GM06990 (cell line): ENCODE measurements at regions not wholly inside any gene's neighbourhood (a gene's known extent, or its start where the extent isn't known, plus 50 kb on each side); places are given as distances from the start of the nearest gene placed in this dataset.

Source experiments
- DNase-seq: peaks from one replicate; pipeline ENCODE4 v3.0.0-alpha.2; 2011; ENCODE audit not compliant: insufficient read length; ENCODE audit errors: extremely low read depth
- H3K27me3 ChIP-seq: replicated peaks from 2 replicates; pipeline ENCODE4 v1.6.0; 2011; ENCODE audit warnings: low read length; ENCODE audit not compliant: control insufficient read depth, insufficient read depth
- H3K36me3 ChIP-seq: 2 replicates; pipeline ENCODE4 v1.5.1; 2011; ENCODE audit warnings: low read length; ENCODE audit not compliant: control insufficient read depth, insufficient read depth
- H3K4me3 ChIP-seq: replicated peaks from 2 replicates; pipeline ENCODE4 v1.5.1; 2011; ENCODE audit warnings: low read depth, mild to moderate bottlenecking, control low read depth, low read length
- CTCF ChIP-seq: IDR thresholded peaks from 2 replicates; pipeline ENCODE4 v1.5.1; 2011; ENCODE audit warnings: low read length, control low read depth, mild to moderate bottlenecking, inconsistent platforms; ENCODE audit not compliant: insufficient read depth, poor library complexity, severe bottlenecking

GRCh38 chr2:5229574-5229973 lies 462.6 kb upstream of the SOX11 start:
- no peak for TF ChIP-seq CTCF
- Histone ChIP-seq H3K27me3 (no peaks in the 10 kb centered on the region), H3K36me3 (no peaks in the 10 kb centered on the region), H3K4me3 (no peak overlapping the region)
- no peak for DNase-seq

GRCh38 chr2:5230444-5230843 lies 461.7 kb upstream of the SOX11 start:
- TF ChIP-seq CTCF, result no peak
- no peaks in the 10 kb centered on the region for H3K27me3 ChIP-seq
- DNase-seq, result no peak
- no peak overlapping the region for H3K4me3 ChIP-seq
- no peaks in the 10 kb centered on the region for H3K36me3 ChIP-seq

- Histone ChIP-seq H3K4me3 (no peak overlapping the region), H3K27me3 (no peaks in the 10 kb centered on the region), H3K36me3 (no peaks in the 10 kb centered on the region)
- TF ChIP-seq CTCF, result no peak
- DNase-seq, result no peak
Measured at GRCh38 chr2:5230855-5231254, 461.3 kb upstream of the SOX11 start.

GRCh38 chr2:5231287-5231686 lies 460.9 kb upstream of the SOX11 start:
- H3K36me3 ChIP-seq, result no peaks in the 10 kb centered on the region
- TF ChIP-seq CTCF, result no peak
- DNase-seq, result no peak
- H3K4me3 ChIP-seq, result no peak overlapping the region
- H3K27me3 ChIP-seq, result no peaks in the 10 kb centered on the region

GRCh38 chr2:5234563-5234962 lies 457.6 kb upstream of the SOX11 start:
- TF ChIP-seq CTCF, result no peak
- DNase-seq, result no peak
- Histone ChIP-seq H3K27me3 (no peaks in the 10 kb centered on the region), H3K4me3 (no peak overlapping the region), H3K36me3 (no peaks in the 10 kb centered on the region)

- no peak for DNase-seq
- Histone ChIP-seq H3K36me3 (no peaks in the 10 kb centered on the region), H3K27me3 (no peaks in the 10 kb centered on the region), H3K4me3 (no peak overlapping the region)
- TF ChIP-seq CTCF, result no peak
Measured at GRCh38 chr2:5235701-5236100, 456.5 kb upstream of the SOX11 start.
